IPS-18a (cell line): ENCODE measurements at regions not wholly inside any gene's neighbourhood (a gene's known extent, or its start where the extent isn't known, plus 50 kb on each side); places are given as distances from the start of the nearest gene placed in this dataset.
"Not testable (repeated sequence)": the region's sequence is repeated elsewhere in the genome, so short reads cannot be mapped to it uniquely, and the experiment has no call there.

Experiments used
- H3K27ac ChIP-seq: one replicate; pipeline ENCODE4 v1.5.1; 2013; ENCODE audit warnings: low read length
- H3K27me3 ChIP-seq: one replicate; pipeline ENCODE4 v1.6.1; 2013; ENCODE audit warnings: mild to moderate bottlenecking, low read length; ENCODE audit not compliant: control insufficient read depth, insufficient read depth
- H3K36me3 ChIP-seq: one replicate; pipeline ENCODE4 v1.6.1; 2013; ENCODE audit warnings: low read depth, low read length; ENCODE audit not compliant: control insufficient read depth
- H3K4me1 ChIP-seq: one replicate; pipeline ENCODE4 v1.6.1; 2013; ENCODE audit warnings: low read depth, low read length; ENCODE audit not compliant: control insufficient read depth
- H3K4me3 ChIP-seq: one replicate; pipeline ENCODE4 v1.5.1; 2013; ENCODE audit warnings: low read length
- H3K9ac ChIP-seq: one replicate; pipeline ENCODE4 v1.6.1; 2013; ENCODE audit warnings: mild to moderate bottlenecking, low read length, moderate library complexity
- H3K9me3 ChIP-seq: one replicate; pipeline ENCODE4 v1.6.1; 2013; ENCODE audit warnings: low read depth, low read length; ENCODE audit not compliant: control insufficient read depth

- not testable (repeated sequence) for H3K27me3 ChIP-seq
These were observed 186.2 kb upstream of the CHL1 start for GRCh38 chr3:10109-10996.

GRCh38 chr3:11734-12133 is 184.8 kb upstream of the CHL1 start:
- Histone ChIP-seq H3K27me3 (no peaks in the 10 kb centered on the region), H3K36me3 (no peaks in the 10 kb centered on the region), H3K9me3 (no peaks in the 10 kb centered on the region), H3K9ac (no peak overlapping the region), H3K4me3 (no peak overlapping the region), H3K4me1 (no peaks in the 10 kb centered on the region), H3K27ac (no peak overlapping the region)

More at GRCh38 chr3:10109-10996, 186.2 kb upstream of the CHL1 start:
- not testable (repeated sequence) for H3K27ac ChIP-seq, H3K36me3 ChIP-seq, H3K4me1 ChIP-seq, H3K4me3 ChIP-seq, H3K9me3 ChIP-seq, H3K9ac ChIP-seq

DNA sequence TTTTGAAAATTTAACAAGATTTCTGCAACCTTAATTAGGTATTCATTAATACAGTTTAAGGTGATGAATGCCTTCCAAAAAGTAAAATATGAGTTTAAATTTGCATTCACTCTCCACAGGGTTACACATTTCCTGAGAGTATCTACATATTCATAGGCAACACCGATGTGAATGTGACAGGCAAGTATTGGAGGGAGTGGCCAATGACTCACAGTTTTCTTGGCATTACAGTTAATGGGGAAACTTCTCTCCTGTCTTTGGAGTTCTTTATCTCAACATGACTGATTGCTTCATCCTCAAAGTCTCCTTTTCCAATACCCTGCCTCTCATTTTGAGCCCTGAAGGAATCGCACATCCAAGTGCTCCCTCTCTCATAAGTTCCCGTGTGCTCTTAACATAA is 181.9 kb upstream of the CHL1 start:
- H3K4me3 ChIP-seq: no peak overlapping the region
- no peaks in the 10 kb centered on the region for H3K9me3 ChIP-seq
- H3K27me3 ChIP-seq: no peaks in the 10 kb centered on the region
- H3K36me3 ChIP-seq: no peaks in the 10 kb centered on the region
- H3K9ac ChIP-seq: no peak overlapping the region
- H3K27ac ChIP-seq: no peak overlapping the region
- no peaks in the 10 kb centered on the region for H3K4me1 ChIP-seq

DNA sequence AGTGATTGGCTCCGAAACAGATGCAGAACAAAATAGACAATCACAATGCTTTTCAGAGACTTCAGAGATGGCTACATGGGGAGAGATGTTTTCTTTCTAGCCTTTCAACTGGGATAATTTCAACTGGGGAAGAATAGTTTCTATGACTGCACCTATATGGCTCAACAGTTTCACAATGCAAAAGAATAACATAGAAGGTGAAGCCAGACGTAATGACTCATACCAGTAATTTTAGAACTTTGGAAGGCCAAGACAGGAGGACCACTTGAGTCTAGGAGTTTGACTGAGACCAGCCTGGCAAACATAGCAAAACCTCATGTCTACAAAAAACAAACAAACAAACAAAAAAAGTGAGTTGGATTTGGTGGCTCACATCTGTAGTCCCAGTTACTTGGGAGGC is 180.2 kb upstream of the CHL1 start:
- Histone ChIP-seq H3K27ac (no peak overlapping the region), H3K27me3 (no peaks in the 10 kb centered on the region)

DNA sequence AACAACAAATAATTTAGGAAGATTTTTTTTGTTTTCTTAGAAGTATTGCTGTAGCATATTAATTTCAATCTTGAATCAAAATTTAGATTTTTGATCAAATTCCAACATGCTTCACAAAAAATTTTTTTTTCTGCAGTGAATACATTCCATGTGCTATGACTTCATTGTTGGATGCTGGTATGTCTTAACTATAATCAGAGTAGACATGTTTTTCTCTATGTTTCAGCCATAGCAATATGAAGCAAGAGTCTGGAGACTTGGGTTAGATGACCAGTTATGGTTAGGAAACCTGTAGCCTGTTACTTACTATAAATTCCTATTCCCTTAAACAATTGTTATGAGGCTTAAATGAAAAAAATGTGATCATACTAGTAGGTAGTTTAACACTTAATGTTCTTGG is 176.1 kb upstream of the CHL1 start:
- Histone ChIP-seq H3K27ac (no peak overlapping the region), H3K4me1 (no peaks in the 10 kb centered on the region), H3K9ac (no peak overlapping the region), H3K9me3 (no peaks in the 10 kb centered on the region), H3K36me3 (no peaks in the 10 kb centered on the region), H3K27me3 (no peaks in the 10 kb centered on the region), H3K4me3 (no peak overlapping the region)

More for the DNA sequence above, 180.2 kb upstream of the CHL1 start:
- no peak overlapping the region for H3K4me3 ChIP-seq
- H3K36me3 ChIP-seq: no peaks in the 10 kb centered on the region
- no peaks in the 10 kb centered on the region for H3K4me1 ChIP-seq
- H3K9me3 ChIP-seq: no peaks in the 10 kb centered on the region
- no peak overlapping the region for H3K9ac ChIP-seq

DNA sequence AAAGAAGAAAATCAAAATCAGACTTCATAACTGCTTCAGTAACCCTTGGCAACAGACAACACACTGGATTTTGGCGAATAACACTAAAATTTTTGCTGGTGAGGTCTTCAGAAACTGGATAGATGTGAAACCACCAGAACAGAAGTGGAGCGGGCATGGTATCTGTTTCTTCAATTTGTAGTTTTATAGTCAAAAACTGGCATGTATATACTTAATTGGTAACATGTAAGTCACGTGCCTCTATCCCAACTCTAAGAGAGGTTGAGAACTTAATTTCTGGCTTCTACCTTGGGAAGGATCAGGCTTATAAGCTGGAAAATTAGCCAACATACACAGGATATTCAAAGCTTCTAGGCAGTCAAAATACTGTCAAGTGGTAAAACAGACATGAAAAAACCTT is 172.6 kb upstream of the CHL1 start:
- Histone ChIP-seq H3K36me3 (no peaks in the 10 kb centered on the region), H3K27ac (no peak overlapping the region), H3K27me3 (no peaks in the 10 kb centered on the region), H3K4me1 (no peaks in the 10 kb centered on the region), H3K9ac (no peak overlapping the region), H3K4me3 (no peak overlapping the region), H3K9me3 (no peaks in the 10 kb centered on the region)

GRCh38 chr3:25056-25455 is 171.5 kb upstream of the CHL1 start:
- no peaks in the 10 kb centered on the region for H3K9me3 ChIP-seq
- H3K27ac ChIP-seq: no peak overlapping the region
- H3K9ac ChIP-seq: no peak overlapping the region
- H3K27me3 ChIP-seq: no peaks in the 10 kb centered on the region
- no peak overlapping the region for H3K4me3 ChIP-seq
- no peaks in the 10 kb centered on the region for H3K4me1 ChIP-seq
- no peaks in the 10 kb centered on the region for H3K36me3 ChIP-seq

GRCh38 chr3:35985-36384 is 160.6 kb upstream of the CHL1 start:
- H3K27me3 ChIP-seq, H3K9ac ChIP-seq, H3K36me3 ChIP-seq, H3K4me3 ChIP-seq, H3K4me1 ChIP-seq, H3K9me3 ChIP-seq, H3K27ac ChIP-seq: not testable (repeated sequence)

- H3K27me3 ChIP-seq, H3K36me3 ChIP-seq, H3K4me1 ChIP-seq, H3K4me3 ChIP-seq, H3K27ac ChIP-seq, H3K9ac ChIP-seq, H3K9me3 ChIP-seq: not testable (repeated sequence)
These were observed 153.5 kb upstream of the CHL1 start for GRCh38 chr3:42871-43744.

GRCh38 chr3:44028-44676 is 152.4 kb upstream of the CHL1 start:
- Histone ChIP-seq H3K9ac (no peak overlapping the region), H3K27ac (no peak overlapping the region), H3K4me3 (no peak overlapping the region), H3K27me3 (no peaks in the 10 kb centered on the region), H3K36me3 (no peaks in the 10 kb centered on the region), H3K4me1 (no peaks in the 10 kb centered on the region), H3K9me3 (no peaks in the 10 kb centered on the region)

DNA sequence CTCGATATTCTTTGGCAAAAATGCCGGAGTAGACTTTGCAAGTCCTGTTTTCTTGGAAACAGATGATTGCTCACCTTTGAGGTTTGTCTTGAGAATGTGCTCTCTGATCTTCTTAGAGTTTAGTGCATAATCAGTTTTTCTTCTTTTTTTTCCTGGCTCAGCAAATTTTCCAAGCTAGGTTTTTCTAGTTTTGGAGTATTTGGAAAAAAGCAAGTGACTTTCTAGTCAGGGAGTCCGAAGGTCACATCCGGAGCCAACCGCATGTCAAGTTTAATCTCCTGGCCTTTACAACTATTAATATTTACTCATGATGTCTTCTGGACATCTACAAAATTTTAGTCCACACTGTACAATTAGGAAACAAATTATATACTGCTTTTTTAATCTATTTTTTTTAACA is 151.6 kb upstream of the CHL1 start:
- H3K9ac ChIP-seq, H3K27ac ChIP-seq, H3K9me3 ChIP-seq, H3K4me3 ChIP-seq, H3K4me1 ChIP-seq, H3K27me3 ChIP-seq, H3K36me3 ChIP-seq: not testable (repeated sequence)
